GM23248 (cell line): ENCODE measurements at regions not wholly inside any gene's neighbourhood (a gene's known extent, or its start where the extent isn't known, plus 50 kb on each side); places are given as distances from the start of the nearest gene placed in this dataset.

Experiments
- DNase-seq: peaks from one replicate; pipeline ENCODE4 v3.0.0-alpha.2; 2015
- H2AFZ ChIP-seq: fragments of 200-600 bp; sonication (generic); 2 replicates; pipeline ENCODE4 v1.6.1; 2016; ENCODE audit warnings: antibody characterized with exemption
- H3F3A ChIP-seq: fragments of 200-600 bp; sonication (generic); 2 replicates; pipeline ENCODE4 v1.6.1; 2016; ENCODE audit warnings: mild to moderate bottlenecking, antibody characterized with exemption, mixed run types; ENCODE audit not compliant: insufficient read depth
- H3K27ac ChIP-seq: fragments of 200-600 bp; sonication (generic); 2 replicates; pipeline ENCODE4 v1.5.1; 2016; ENCODE audit warnings: mild to moderate bottlenecking
- H3K27me3 ChIP-seq: fragments of 200-600 bp; sonication (generic); replicated peaks from 2 replicates; pipeline ENCODE4 v1.6.1; 2016; ENCODE audit warnings: mild to moderate bottlenecking; ENCODE audit not compliant: insufficient read depth
- H3K36me3 ChIP-seq: fragments of 200-600 bp; sonication (generic); 2 replicates; pipeline ENCODE4 v1.6.1; 2016; ENCODE audit warnings: low read depth, mild to moderate bottlenecking
- H3K4me1 ChIP-seq: fragments of 200-600 bp; sonication (generic); 2 replicates; pipeline ENCODE4 v1.6.1; 2016; ENCODE audit warnings: mild to moderate bottlenecking; ENCODE audit not compliant: insufficient read depth
- H3K4me2 ChIP-seq: fragments of 200-600 bp; sonication (generic); one replicate; pipeline ENCODE4 v1.6.1; 2016; ENCODE audit warnings: mild to moderate bottlenecking; ENCODE audit not compliant: unreplicated experiment
- H3K4me3 ChIP-seq: fragments of 200-600 bp; sonication (generic); 2 replicates; pipeline ENCODE4 v1.5.1; 2016; ENCODE audit warnings: mild to moderate bottlenecking
- H3K79me2 ChIP-seq: fragments of 200-600 bp; sonication (generic); 2 replicates; pipeline ENCODE4 v1.6.1; 2016; ENCODE audit warnings: mild to moderate bottlenecking; ENCODE audit not compliant: insufficient read depth
- H3K9ac ChIP-seq: fragments of 200-600 bp; sonication (generic); 2 replicates; pipeline ENCODE4 v1.6.1; 2016; ENCODE audit warnings: mild to moderate bottlenecking
- H3K9me2 ChIP-seq: fragments of 200-600 bp; sonication (generic); 2 replicates; pipeline ENCODE4 v1.6.1; 2016; ENCODE audit warnings: mixed run types, mild to moderate bottlenecking, moderate library complexity; ENCODE audit not compliant: insufficient read depth
- H3K9me3 ChIP-seq: fragments of 200-600 bp; sonication (generic); one replicate; pipeline ENCODE4 v1.6.1; 2017; ENCODE audit warnings: low read depth
- H4K20me1 ChIP-seq: fragments of 200-600 bp; sonication (generic); 2 replicates; pipeline ENCODE4 v1.6.0; 2016; ENCODE audit not compliant: insufficient read depth
- EZH2 ChIP-seq: fragments of 200-600 bp; sonication (generic); IDR thresholded peaks from 2 replicates; pipeline ENCODE4 v1.6.1; 2018; ENCODE audit warnings: antibody characterized with exemption, mild to moderate bottlenecking; ENCODE audit not compliant: insufficient read depth, poor library complexity, severe bottlenecking
- EZH2phosphoT487 ChIP-seq: fragments of 200-600 bp; sonication (generic); IDR thresholded peaks from 2 replicates; pipeline ENCODE4 v1.6.1; 2018; ENCODE audit warnings: antibody characterized with exemption, moderate library complexity, mild to moderate bottlenecking, low read depth; ENCODE audit not compliant: insufficient read depth
- WGBS, 2 experiments: methylation state at CpG; one replicate each; pipeline ENCODE4 v1.1.6; 2015 to 2017; ENCODE audit warnings: low lambda C conversion rate in 2 of 2, low coverage in 1 of 2; ENCODE audit errors: missing lambda C conversion rate in 2 of 2; 5-methylcytosine and 5-hydroxymethylcytosine counted together
- in situ Hi-C: fragments of 300-500 bp; cut with MboI; formaldehyde crosslinking; loops from 2 replicates; pipeline ENCODE4 v1.15.0; 2020

DNA sequence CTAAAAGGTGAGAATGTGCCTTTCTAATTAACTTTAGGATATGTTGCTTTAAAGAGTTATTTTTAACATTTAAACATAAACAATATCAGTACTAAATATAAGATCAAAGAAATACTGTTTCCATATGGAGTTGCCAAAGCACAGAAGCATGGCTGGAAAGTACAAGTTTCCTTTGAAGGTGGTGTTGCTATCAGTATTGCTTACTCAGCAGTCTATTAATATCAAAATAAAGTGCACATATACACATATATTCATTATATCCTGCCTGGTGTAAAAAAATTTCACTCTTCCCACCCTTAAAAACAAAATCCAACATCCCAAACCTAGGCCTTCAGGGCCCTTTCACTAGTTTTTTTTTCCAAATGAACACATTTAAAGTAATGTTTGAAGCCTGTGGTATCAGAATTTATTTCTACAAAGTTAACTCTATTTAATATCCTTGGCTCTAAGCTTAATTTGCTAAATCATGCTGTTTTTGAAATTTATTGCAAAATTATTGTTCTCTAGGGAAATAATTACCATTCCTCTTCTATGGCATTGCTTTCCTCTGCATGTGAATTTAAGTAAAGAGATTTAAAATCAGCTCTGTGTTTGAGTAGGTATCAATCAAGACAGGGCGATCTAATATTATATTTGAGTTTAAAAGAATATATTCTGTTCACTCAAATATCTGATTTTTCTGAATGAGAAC is 192.7 kb upstream of the MEIS1 start:
- WGBS, 2 experiments, result 34% methylated on average over 1 of the region's 1 CpG
- in situ Hi-C loops, result no loop called here

DNA sequence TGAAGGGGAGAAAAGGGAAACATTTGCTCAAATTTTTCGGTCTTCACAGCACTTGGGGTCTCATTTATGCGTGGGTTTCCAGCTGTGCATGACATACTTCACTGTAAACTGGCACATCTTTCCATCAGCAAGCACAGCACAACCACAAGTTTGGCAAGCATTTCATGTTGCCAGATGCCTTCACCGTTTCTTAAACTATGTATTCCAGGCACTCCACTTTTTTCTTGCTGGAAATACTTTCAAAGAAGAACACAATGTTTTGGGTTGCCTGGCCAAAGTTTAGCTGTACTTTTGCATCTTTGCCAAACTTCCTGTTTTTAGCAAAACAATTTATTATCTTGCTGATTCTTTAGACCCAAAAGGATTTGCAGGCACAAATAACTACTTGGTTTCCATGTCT is 194.6 kb upstream of the MEIS1 start:
- Histone ChIP-seq H3K36me3 (no peaks in the 10 kb centered on the region), H3K27me3 (peaks cover 10% of the 10 kb centered on the region; the same call in 1 of the 2 replicates), H3K9me2 (no peaks in the 10 kb centered on the region), H3K79me2 (no peaks in the 10 kb centered on the region), H3K9me3 (no peaks in the 10 kb centered on the region), H3F3A (no peaks in the 10 kb centered on the region), H3K4me2 (no peak overlapping the region), H2AFZ (no peak overlapping the region), H3K9ac (no peak overlapping the region), H3K4me3 (no peak overlapping the region), H4K20me1 (no peaks in the 10 kb centered on the region), H3K27ac (no peak overlapping the region), H3K4me1 (no peaks in the 10 kb centered on the region)
- in situ Hi-C loops, result no loop called here
- WGBS, 2 experiments, result 2% methylated on average over 3 of the region's 3 CpGs
- TF ChIP-seq EZH2phosphoT487 (no peak), EZH2 (no peak)
- peak; percentile 1 for DNase-seq

More for the DNA sequence above, 192.7 kb upstream of the MEIS1 start:
- TF ChIP-seq EZH2, result no peak
- no peak for TF ChIP-seq EZH2phosphoT487
- Histone ChIP-seq H3K4me3 (no peak overlapping the region), H3K4me2 (no peak overlapping the region), H2AFZ (no peak overlapping the region), H3K9ac (no peak overlapping the region), H3K36me3 (no peaks in the 10 kb centered on the region), H3K9me3 (no peaks in the 10 kb centered on the region), H3K79me2 (no peaks in the 10 kb centered on the region), H4K20me1 (no peaks in the 10 kb centered on the region), H3K4me1 (no peaks in the 10 kb centered on the region), H3K27ac (no peak overlapping the region), H3K27me3 (peaks cover 10% of the 10 kb centered on the region; the same call in 1 of the 2 replicates), H3K9me2 (no peaks in the 10 kb centered on the region), H3F3A (no peaks in the 10 kb centered on the region)
- no peak for DNase-seq

DNA sequence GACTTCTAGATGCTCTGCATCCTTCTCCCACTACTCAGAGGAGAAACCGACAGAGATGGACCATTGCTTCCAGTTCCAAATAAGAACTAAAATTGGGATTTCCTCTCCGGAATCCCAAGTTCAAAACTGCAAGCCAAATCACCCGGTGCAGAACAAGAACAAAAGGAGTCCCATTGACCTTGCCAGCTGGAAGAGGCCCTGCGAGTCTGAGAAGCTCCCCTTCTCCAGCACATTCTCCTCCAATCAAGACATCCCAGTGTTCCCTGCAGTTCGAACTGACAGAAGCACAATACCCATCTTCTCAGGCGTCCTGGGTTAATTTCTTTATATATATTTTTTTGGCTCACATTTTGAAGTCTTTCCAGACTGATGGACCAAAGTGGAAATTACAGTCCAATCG is 195.3 kb upstream of the MEIS1 start:
- no peak for TF ChIP-seq EZH2
- TF ChIP-seq EZH2phosphoT487, result no peak
- Histone ChIP-seq H3K27ac (no peak overlapping the region), H3K4me3 (no peak overlapping the region), H3K79me2 (no peaks in the 10 kb centered on the region), H3F3A (no peaks in the 10 kb centered on the region), H3K9ac (no peak overlapping the region), H4K20me1 (no peaks in the 10 kb centered on the region), H3K4me2 (no peak overlapping the region), H3K36me3 (no peaks in the 10 kb centered on the region), H3K9me3 (no peaks in the 10 kb centered on the region), H3K9me2 (no peaks in the 10 kb centered on the region), H2AFZ (no peak overlapping the region), H3K4me1 (no peaks in the 10 kb centered on the region), H3K27me3 (peaks cover 10% of the 10 kb centered on the region; the same call in 1 of the 2 replicates)
- DNase-seq, result no peak
- WGBS, 2 experiments, result 1% methylated on average over 7 of the region's 7 CpGs
- in situ Hi-C loops, result no loop called here

DNA sequence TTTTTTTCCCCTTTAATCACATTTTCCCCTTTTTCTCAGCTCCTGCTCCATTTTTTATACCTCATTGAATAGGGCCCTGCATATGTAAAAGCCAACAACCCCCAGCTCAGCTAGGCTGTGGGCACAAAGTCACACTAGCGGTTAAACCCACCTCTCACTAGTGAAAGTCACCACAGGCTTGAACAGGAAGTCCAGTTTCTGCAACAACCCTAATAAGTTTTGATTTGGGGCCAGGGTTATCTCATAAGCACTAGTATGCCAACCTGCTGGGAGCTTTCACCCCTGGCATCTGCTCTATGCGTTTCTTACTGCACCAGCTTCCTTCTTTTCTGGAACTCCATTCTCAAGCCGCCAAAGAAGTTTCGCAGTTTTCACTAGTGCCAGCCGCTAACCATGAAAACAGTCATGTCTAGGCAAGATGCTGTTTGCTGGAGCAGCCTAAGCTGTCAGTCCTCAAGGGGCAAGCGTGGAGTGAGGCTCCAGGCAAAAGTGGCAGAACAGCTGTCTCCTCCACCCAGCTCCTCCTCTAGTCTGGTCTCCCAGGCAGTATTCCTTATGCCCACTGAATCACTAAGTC is 197.0 kb upstream of the MEIS1 start:
- no peak for TF ChIP-seq EZH2
- no peak for TF ChIP-seq EZH2phosphoT487
- H3K4me2 ChIP-seq, result no peak overlapping the region
- no peak overlapping the region for H3K27ac ChIP-seq
- 39 to 56% methylated on average over 6 of the region's 6 CpGs for WGBS, 2 experiments
- no peaks in the 10 kb centered on the region for H3K9me2 ChIP-seq
- peaks cover 10% of the 10 kb centered on the region; the same call in 1 of the 2 replicates for H3K27me3 ChIP-seq
- H4K20me1 ChIP-seq, result no peaks in the 10 kb centered on the region
- H3F3A ChIP-seq, result no peaks in the 10 kb centered on the region
- DNase-seq, result no peak
- no peak overlapping the region for H3K9ac ChIP-seq
- no peaks in the 10 kb centered on the region for H3K79me2 ChIP-seq
- H2AFZ ChIP-seq, result no peak overlapping the region
- H3K36me3 ChIP-seq, result no peaks in the 10 kb centered on the region
- no peaks in the 10 kb centered on the region for H3K4me1 ChIP-seq
- H3K9me3 ChIP-seq, result no peaks in the 10 kb centered on the region
- in situ Hi-C loops, result no loop called here
- H3K4me3 ChIP-seq, result no peak overlapping the region
